ENCODE measurements at regions not wholly inside any gene's neighbourhood (a gene's known extent, or its start where the extent isn't known, plus 50 kb on each side); places are given as distances from the start of the nearest gene placed in this dataset.

- no peaks in the 10 kb centered on the region for H3K36me3 Mint-ChIP-seq (ENCODE audit: insufficient read depth)
- H3K27me3 Mint-ChIP-seq = peaks cover 40% of the 10 kb centered on the region
- H3K4me1 Mint-ChIP-seq (ENCODE audit: low read depth) = no peaks in the 10 kb centered on the region
- TF ChIP-seq CTCF (IDR thresholded peaks at IDR 0.05; ENCODE audit: unreplicated experiment) = no peak
- no peaks in the 10 kb centered on the region for H3K9me3 Mint-ChIP-seq (ENCODE audit: low read depth)
- no peak overlapping the region for H3K4me3 Mint-ChIP-seq (ENCODE audit: low read depth)
- DNase-seq (ENCODE audit: low spot score, unreplicated experiment) = no peak
- H3K27ac Mint-ChIP-seq = no peak overlapping the region
Observed at GRCh38 chr16:49216593-49216992, 65.0 kb downstream of the CBLN1 start.

- H3K27me3 Mint-ChIP-seq = peaks cover 34% of the 10 kb centered on the region
- no peak for TF ChIP-seq CTCF (IDR thresholded peaks at IDR 0.05; ENCODE audit: unreplicated experiment)
- H3K4me3 Mint-ChIP-seq (ENCODE audit: low read depth) = no peak overlapping the region
- no peaks in the 10 kb centered on the region for H3K4me1 Mint-ChIP-seq (ENCODE audit: low read depth)
- no peak for DNase-seq (ENCODE audit: low spot score, unreplicated experiment)
- no peak overlapping the region for H3K27ac Mint-ChIP-seq
- no peaks in the 10 kb centered on the region for H3K9me3 Mint-ChIP-seq (ENCODE audit: low read depth)
- H3K36me3 Mint-ChIP-seq (ENCODE audit: insufficient read depth) = no peaks in the 10 kb centered on the region
Observed at GRCh38 chr16:49213594-49213993, 68.0 kb downstream of the CBLN1 start.

GRCh38 chr16:49204191-49204590 lies 77.4 kb downstream of the CBLN1 start:
- Mint-ChIP-seq H3K4me3 (ENCODE audit: low read depth) (no peak overlapping the region), H3K4me1 (ENCODE audit: low read depth) (no peaks in the 10 kb centered on the region), H3K9me3 (ENCODE audit: low read depth) (no peaks in the 10 kb centered on the region), H3K27ac (no peak overlapping the region), H3K36me3 (ENCODE audit: insufficient read depth) (no peaks in the 10 kb centered on the region), H3K27me3 (peaks cover 11% of the 10 kb centered on the region)
- DNase-seq (ENCODE audit: low spot score, unreplicated experiment) = no peak
- TF ChIP-seq CTCF (IDR thresholded peaks at IDR 0.05; ENCODE audit: unreplicated experiment) = no peak

GRCh38 chr16:49203361-49203760 lies 78.3 kb downstream of the CBLN1 start:
- no peak overlapping the region for H3K27ac Mint-ChIP-seq
- no peaks in the 10 kb centered on the region for H3K4me1 Mint-ChIP-seq (ENCODE audit: low read depth)
- no peak for TF ChIP-seq CTCF (IDR thresholded peaks at IDR 0.05; ENCODE audit: unreplicated experiment)
- H3K27me3 Mint-ChIP-seq = peaks cover 8% of the 10 kb centered on the region
- H3K4me3 Mint-ChIP-seq (ENCODE audit: low read depth) = no peak overlapping the region
- DNase-seq (ENCODE audit: low spot score, unreplicated experiment) = no peak
- no peaks in the 10 kb centered on the region for H3K36me3 Mint-ChIP-seq (ENCODE audit: insufficient read depth)
- no peaks in the 10 kb centered on the region for H3K9me3 Mint-ChIP-seq (ENCODE audit: low read depth)

GRCh38 chr16:49201118-49201517 lies 80.5 kb downstream of the CBLN1 start:
- Mint-ChIP-seq H3K27ac (no peak overlapping the region), H3K36me3 (ENCODE audit: insufficient read depth) (no peaks in the 10 kb centered on the region), H3K27me3 (peaks cover 8% of the 10 kb centered on the region), H3K4me1 (ENCODE audit: low read depth) (no peaks in the 10 kb centered on the region), H3K4me3 (ENCODE audit: low read depth) (no peak overlapping the region), H3K9me3 (ENCODE audit: low read depth) (no peaks in the 10 kb centered on the region)
- DNase-seq (ENCODE audit: low spot score, unreplicated experiment) = no peak
- no peak for TF ChIP-seq CTCF (IDR thresholded peaks at IDR 0.05; ENCODE audit: unreplicated experiment)

Measured in progenitor cell of endocrine pancreas (in vitro differentiated cells).